HG02884 (cell line): ENCODE measurements at regions not wholly inside any gene's neighbourhood (a gene's known extent, or its start where the extent isn't known, plus 50 kb on each side); places are given as distances from the start of the nearest gene placed in this dataset.
"Not testable (repeated sequence)": the region's sequence is repeated elsewhere in the genome, so short reads cannot be mapped to it uniquely, and the experiment has no call there.

Experiments used
- ATAC-seq: cut with Tn5 transposase; IDR thresholded peaks from one replicate; pipeline ENCODE4 v1.9.1; 2021; ENCODE audit warnings: mild to moderate bottlenecking, moderate library complexity; ENCODE audit not compliant: unreplicated experiment

DNA sequence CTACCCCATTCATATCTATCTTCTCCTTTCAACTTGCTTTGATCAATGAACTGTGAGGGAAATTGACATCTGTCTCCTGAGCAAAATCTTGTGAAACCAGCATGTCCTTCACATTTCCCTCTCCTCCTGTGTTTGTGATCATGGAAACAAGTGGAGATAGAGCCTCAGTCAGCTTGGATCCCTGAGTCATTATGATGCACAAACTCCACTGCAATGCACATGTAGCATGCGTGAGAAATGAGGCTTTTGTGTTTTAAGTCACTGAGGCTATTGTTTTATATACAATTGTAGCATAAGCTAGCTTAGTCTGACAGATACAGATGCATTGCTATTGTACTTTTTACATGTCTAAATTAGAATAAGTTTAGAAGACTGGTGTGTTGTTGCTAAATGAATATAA is 85.2 kb upstream of the HNMT start:
- no peak for ATAC-seq

DNA sequence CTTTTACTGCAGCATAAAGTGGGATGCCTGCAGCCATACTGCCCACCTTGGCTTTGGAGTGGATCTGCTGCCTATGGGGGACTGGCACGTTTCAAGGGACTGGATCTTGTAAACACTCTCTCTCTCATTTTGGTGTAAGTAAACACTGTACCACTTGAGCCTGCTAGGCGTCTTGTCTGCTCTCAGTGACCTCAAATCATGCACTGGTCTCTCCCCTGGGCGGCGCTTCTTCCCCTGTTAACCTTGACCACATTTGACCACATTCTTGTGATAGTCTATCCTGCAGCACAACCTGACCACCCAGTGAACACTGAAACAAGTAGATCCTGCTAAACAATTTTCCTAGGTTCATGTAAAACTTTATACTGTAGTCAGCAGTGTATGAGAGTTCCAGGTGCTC is 82.6 kb upstream of the HNMT start:
- no peak for ATAC-seq

- no peak for ATAC-seq
These were observed 78.0 kb upstream of the HNMT start for GRCh38 chr2:137886083-137886831.

DNA sequence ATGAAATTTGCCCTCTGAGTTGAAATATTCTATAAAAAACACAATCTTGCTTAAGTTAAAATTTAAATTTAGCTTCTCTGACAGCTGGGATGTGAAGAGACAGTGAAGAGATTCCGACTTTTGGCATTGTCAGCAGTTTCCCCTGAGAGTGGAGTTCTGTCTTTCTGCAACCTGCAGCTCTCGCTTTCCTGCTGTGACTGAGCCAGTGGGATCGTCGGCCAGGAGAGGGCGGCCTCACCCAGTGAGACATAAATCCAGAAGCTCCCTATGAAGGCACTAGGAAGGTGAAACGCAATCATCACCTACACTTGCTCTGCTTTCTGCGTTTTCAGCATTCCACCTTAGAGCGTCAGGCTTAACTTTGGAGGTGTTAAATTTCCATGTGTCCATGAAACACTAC is 75.4 kb upstream of the HNMT start:
- no peak for ATAC-seq

GRCh38 chr2:137892739-137893138 is 71.5 kb upstream of the HNMT start:
- ATAC-seq: no peak

DNA sequence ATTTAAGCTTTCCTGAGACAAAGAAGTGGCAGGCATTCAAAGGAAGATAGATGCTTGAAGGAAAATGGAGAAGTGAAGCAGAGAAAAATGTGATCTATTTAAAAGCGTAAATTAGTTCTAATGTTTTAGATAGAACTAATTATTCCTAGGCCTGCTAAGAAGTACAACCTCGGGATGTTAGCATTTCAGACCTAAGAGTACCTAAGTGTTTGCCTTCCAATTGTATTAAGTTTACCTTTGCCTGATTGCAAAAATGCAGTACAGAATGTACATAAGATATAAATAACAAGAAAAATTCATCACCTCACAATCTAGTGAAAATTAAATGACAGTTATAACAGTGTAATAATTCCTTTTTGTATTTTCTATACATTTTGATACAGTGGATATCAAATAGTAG is 71.1 kb upstream of the HNMT start:
- no peak for ATAC-seq

GRCh38 chr2:137896467-137896866 is 67.8 kb upstream of the HNMT start:
- no peak for ATAC-seq

- no peak for ATAC-seq
These were observed 67.2 kb upstream of the HNMT start for GRCh38 chr2:137897082-137897481.

DNA sequence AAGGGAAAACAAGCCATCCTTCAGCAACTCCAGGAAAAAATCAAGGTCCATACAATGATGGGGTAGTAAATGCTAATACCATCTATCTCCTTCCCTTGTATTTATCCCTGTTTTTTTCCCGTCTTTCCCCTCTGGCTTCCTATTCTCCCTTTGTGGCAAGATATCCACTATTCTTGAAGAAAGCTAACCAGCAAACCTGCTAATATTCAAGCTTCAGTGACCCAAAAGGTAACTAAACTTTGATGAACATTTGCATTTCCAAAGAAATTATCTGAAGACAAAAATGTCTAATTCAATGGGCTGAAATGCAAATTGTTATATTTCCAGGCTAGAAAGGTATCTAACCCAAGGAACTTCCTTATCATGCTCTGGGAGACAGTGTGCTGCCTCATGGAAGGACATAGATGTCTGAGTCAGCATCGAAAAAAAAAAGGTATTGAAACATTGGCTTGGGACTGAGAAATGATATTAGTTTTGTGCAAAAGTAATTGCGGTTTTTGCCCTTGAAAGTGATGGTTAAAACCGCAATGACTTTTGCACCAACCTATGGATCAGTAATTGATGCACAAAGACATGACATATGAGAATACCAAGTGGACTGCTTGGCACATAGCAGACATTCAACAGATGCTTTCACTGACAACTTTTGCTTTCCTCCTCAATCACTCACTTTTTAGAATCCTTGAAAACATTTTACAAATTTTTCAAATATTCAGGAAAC is 63.7 kb upstream of the HNMT start:
- no peak for ATAC-seq

DNA sequence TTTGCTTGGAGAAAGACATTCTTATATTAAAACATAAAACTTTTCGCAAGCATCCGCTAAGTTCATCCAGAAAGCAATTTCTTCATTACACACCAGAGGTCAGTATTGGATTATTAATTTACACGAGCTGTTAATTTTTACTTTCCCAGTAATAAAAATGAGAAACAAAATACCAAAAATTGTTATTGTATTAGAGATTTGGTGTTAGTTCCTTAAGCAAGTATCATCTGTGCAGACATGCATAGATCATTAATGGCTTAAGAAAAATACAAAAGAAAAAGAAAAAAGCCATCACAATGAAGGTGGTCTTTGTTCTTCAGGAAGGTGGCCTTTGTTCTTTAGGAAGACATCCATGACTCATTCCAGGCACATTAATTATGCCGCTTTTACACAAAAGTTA is 53.6 kb upstream of the HNMT start:
- ATAC-seq: no peak

GRCh38 chr2:137912371-137912770 is 51.9 kb upstream of the HNMT start:
- ATAC-seq: no peak

- no peak for ATAC-seq
These were observed 51.1 kb upstream of the HNMT start for GRCh38 chr2:137913169-137913568.

- not testable (repeated sequence) for ATAC-seq
These were observed 50.6 kb upstream of the HNMT start for GRCh38 chr2:137913648-137914047.
